ENCODE measurements at regions not wholly inside any gene's neighbourhood (a gene's known extent, or its start where the extent isn't known, plus 50 kb on each side); places are given as distances from the start of the nearest gene placed in this dataset.

DNA sequence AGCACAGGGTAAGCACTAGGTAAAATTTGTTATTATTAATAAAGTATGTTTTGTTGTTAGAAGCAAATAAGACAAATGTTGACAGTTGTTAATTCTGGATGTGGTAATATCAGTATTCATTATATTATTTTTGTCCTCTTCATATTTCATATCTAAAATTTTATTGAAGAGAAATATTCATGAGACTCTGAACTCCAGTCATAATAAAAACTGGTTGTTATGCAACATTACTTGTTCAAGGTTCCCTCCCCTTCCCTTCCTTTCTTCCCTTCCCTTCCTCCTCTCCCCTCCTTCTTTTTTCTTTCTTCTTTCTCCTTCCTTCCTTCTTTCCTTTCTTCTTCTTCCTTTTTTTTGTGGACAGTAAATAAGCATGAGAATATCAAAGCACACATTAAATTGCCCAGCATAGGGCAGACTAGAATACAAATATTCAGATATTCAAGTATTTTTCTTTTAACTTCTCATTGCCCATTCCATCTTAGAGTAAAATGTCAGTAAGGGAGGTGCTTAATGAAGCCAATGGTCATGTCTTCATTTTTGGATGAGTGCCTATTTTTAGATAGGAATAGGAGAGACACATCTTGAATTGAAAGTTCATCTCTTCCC is 245.0 kb downstream of the INHBA start:
- no peaks in the 10 kb centered on the region for H3K9me3 ChIP-seq (ENCODE audit: control insufficient read depth in 1 of 2, low read length in 2 of 2)
- H3K9ac ChIP-seq (ENCODE audit: low read depth in 1 of 2, low read length in 2 of 2): no peak overlapping the region
- no peak overlapping the region for H3K27ac ChIP-seq (ENCODE audit: low read depth, low read length)
- no peak overlapping the region for H3K4me3 ChIP-seq (ENCODE audit: low read depth in 1 of 2, low read length in 2 of 2)
- H3K27me3 ChIP-seq (ENCODE audit: control insufficient read depth in 1 of 2, insufficient read depth in 2 of 2, low read length in 2 of 2): no peaks in the 10 kb centered on the region
- no peaks in the 10 kb centered on the region for H3K4me1 ChIP-seq (ENCODE audit: control insufficient read depth in 1 of 2, insufficient read depth in 2 of 2, low read length in 2 of 2)
- H3K36me3 ChIP-seq (ENCODE audit: control insufficient read depth in 1 of 2, insufficient read depth in 2 of 2, low read length in 2 of 2): no peaks in the 10 kb centered on the region

DNA sequence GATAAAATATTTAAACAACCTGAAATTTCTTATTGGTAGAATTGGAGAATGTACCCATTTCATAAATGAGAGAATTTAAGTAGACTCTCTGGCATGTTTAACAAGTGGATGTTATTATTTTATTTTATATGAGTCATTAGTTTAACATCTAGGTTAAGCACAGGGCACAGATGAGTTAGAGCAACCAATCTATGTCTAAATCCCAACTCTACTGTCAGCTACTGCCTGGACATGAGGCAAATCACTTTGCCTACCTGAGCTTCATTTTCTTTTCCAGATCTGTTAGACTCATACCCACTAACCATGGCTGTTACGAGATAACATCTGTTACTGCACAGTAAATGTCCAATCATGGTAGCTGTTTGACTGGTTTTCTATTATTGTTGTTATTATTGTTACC is 251.1 kb downstream of the INHBA start:
- H3K27me3 ChIP-seq (ENCODE audit: control insufficient read depth in 1 of 2, insufficient read depth in 2 of 2, low read length in 2 of 2): no peaks in the 10 kb centered on the region
- H3K9ac ChIP-seq (ENCODE audit: low read depth in 1 of 2, low read length in 2 of 2): no peak overlapping the region
- H3K27ac ChIP-seq (ENCODE audit: low read depth, low read length): no peak overlapping the region
- no peak overlapping the region for H3K4me3 ChIP-seq (ENCODE audit: low read depth in 1 of 2, low read length in 2 of 2)
- no peaks in the 10 kb centered on the region for H3K4me1 ChIP-seq (ENCODE audit: control insufficient read depth in 1 of 2, insufficient read depth in 2 of 2, low read length in 2 of 2)
- no peaks in the 10 kb centered on the region for H3K36me3 ChIP-seq (ENCODE audit: control insufficient read depth in 1 of 2, insufficient read depth in 2 of 2, low read length in 2 of 2)
- no peaks in the 10 kb centered on the region for H3K9me3 ChIP-seq (ENCODE audit: control insufficient read depth in 1 of 2, low read length in 2 of 2)

DNA sequence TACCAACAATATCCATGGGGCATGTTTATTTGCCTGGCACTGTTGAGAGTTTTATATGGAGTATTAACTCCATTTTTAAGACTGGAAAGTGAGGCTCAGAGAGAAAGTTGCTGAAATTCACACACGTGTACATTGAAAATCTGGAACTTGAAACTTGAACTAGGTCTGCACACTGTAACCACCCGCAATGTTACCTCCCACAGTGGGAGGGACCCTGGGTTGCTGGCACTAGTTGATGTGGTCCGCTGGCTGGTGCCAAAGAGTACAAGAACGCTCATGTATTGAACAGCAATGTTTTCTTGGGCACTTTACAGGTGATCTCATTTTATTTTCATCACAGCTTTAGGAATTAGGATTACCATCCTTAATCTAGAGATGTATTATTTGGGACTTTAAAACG is 253.2 kb downstream of the INHBA start:
- H3K36me3 ChIP-seq (ENCODE audit: control insufficient read depth in 1 of 2, insufficient read depth in 2 of 2, low read length in 2 of 2): no peaks in the 10 kb centered on the region
- no peaks in the 10 kb centered on the region for H3K9me3 ChIP-seq (ENCODE audit: control insufficient read depth in 1 of 2, low read length in 2 of 2)
- H3K9ac ChIP-seq (ENCODE audit: low read depth in 1 of 2, low read length in 2 of 2): no peak overlapping the region
- no peaks in the 10 kb centered on the region for H3K4me1 ChIP-seq (ENCODE audit: control insufficient read depth in 1 of 2, insufficient read depth in 2 of 2, low read length in 2 of 2)
- H3K27me3 ChIP-seq (ENCODE audit: control insufficient read depth in 1 of 2, insufficient read depth in 2 of 2, low read length in 2 of 2): no peaks in the 10 kb centered on the region
- H3K27ac ChIP-seq (ENCODE audit: low read depth, low read length): no peak overlapping the region
- no peak overlapping the region for H3K4me3 ChIP-seq (ENCODE audit: low read depth in 1 of 2, low read length in 2 of 2)

DNA sequence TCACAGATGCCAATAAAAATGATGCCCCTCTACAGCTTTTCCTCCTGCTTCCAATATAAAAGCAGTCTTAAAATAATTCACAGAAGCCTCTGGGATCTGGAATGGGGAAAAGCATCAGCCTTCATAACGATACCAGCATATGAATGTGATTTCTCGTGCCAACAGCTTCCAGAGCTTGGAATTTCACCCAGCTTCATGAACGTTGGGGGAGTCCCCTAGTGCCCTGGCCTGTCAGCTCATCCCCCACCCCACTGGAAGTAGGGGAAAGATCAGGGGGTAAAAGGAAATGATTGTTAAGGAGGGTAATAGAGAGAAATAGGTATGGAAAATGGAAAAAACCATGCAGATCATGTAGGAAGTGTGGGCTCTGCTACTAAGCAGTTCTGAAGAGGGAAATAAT is 253.6 kb downstream of the INHBA start:
- Histone ChIP-seq H3K27me3 (ENCODE audit: control insufficient read depth in 1 of 2, insufficient read depth in 2 of 2, low read length in 2 of 2) (no peaks in the 10 kb centered on the region), H3K36me3 (ENCODE audit: control insufficient read depth in 1 of 2, insufficient read depth in 2 of 2, low read length in 2 of 2) (no peaks in the 10 kb centered on the region), H3K9ac (ENCODE audit: low read depth in 1 of 2, low read length in 2 of 2) (no peak overlapping the region), H3K4me1 (ENCODE audit: control insufficient read depth in 1 of 2, insufficient read depth in 2 of 2, low read length in 2 of 2) (no peaks in the 10 kb centered on the region), H3K4me3 (ENCODE audit: low read depth in 1 of 2, low read length in 2 of 2) (no peak overlapping the region), H3K27ac (ENCODE audit: low read depth, low read length) (no peak overlapping the region), H3K9me3 (ENCODE audit: control insufficient read depth in 1 of 2, low read length in 2 of 2) (no peaks in the 10 kb centered on the region)

DNA sequence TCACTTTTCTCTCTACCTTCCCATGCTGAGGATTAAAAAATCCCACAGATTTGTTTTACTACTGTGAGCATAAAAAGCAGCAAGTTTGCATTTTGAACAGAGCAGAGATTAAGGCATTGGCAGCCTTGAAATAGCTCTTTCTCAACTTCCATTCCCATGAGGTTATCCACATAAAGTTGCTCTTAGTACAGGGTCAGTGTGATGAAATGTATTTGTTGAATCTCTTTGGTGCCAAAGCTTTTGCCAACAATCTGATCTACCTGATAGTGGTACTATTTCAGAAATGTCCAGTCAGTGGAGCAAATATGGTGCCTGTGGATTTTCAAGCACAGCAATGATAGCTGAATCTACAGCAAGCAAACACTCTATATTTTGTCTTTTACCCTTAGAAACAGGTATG is 254.8 kb downstream of the INHBA start:
- Histone ChIP-seq H3K4me1 (ENCODE audit: control insufficient read depth in 1 of 2, insufficient read depth in 2 of 2, low read length in 2 of 2) (no peaks in the 10 kb centered on the region), H3K4me3 (ENCODE audit: low read depth in 1 of 2, low read length in 2 of 2) (no peak overlapping the region), H3K27ac (ENCODE audit: low read depth, low read length) (no peak overlapping the region), H3K36me3 (ENCODE audit: control insufficient read depth in 1 of 2, insufficient read depth in 2 of 2, low read length in 2 of 2) (no peaks in the 10 kb centered on the region), H3K9me3 (ENCODE audit: control insufficient read depth in 1 of 2, low read length in 2 of 2) (no peaks in the 10 kb centered on the region), H3K9ac (ENCODE audit: low read depth in 1 of 2, low read length in 2 of 2) (no peak overlapping the region), H3K27me3 (ENCODE audit: control insufficient read depth in 1 of 2, insufficient read depth in 2 of 2, low read length in 2 of 2) (no peaks in the 10 kb centered on the region)

DNA sequence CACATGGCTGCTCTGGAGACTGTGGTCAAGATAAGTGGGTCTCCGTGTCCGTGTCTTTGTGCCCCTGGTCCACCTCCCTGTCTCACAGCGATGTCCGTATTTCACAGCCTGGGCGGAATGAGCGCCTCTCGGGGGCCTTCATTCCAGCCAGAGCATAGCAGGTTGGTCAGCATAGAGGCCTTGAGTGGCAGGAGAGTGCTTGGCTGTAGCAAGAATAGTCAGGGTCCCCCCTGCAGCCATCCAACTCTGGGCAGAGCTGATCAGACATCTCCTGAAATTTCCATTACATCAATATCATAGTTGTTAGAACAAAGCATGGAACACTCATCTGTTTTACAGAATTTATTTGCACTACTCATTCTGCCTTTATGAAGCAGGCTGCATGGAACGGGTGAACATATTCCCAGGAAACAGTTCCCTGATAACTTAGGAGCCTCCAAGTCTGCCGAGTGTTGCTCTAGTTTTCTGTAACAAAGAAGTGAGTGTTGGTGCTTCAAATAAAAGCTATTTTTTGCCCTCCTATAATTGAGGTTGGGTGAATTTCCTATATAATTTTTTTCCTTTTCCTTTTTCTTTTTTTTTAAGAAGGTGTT is 255.3 kb downstream of the INHBA start:
- Histone ChIP-seq H3K4me3 (ENCODE audit: low read depth in 1 of 2, low read length in 2 of 2) (no peak overlapping the region), H3K4me1 (ENCODE audit: control insufficient read depth in 1 of 2, insufficient read depth in 2 of 2, low read length in 2 of 2) (no peaks in the 10 kb centered on the region), H3K27ac (ENCODE audit: low read depth, low read length) (no peak overlapping the region), H3K9ac (ENCODE audit: low read depth in 1 of 2, low read length in 2 of 2) (no peak overlapping the region), H3K27me3 (ENCODE audit: control insufficient read depth in 1 of 2, insufficient read depth in 2 of 2, low read length in 2 of 2) (no peaks in the 10 kb centered on the region), H3K9me3 (ENCODE audit: control insufficient read depth in 1 of 2, low read length in 2 of 2) (no peaks in the 10 kb centered on the region), H3K36me3 (ENCODE audit: control insufficient read depth in 1 of 2, insufficient read depth in 2 of 2, low read length in 2 of 2) (no peaks in the 10 kb centered on the region)

DNA sequence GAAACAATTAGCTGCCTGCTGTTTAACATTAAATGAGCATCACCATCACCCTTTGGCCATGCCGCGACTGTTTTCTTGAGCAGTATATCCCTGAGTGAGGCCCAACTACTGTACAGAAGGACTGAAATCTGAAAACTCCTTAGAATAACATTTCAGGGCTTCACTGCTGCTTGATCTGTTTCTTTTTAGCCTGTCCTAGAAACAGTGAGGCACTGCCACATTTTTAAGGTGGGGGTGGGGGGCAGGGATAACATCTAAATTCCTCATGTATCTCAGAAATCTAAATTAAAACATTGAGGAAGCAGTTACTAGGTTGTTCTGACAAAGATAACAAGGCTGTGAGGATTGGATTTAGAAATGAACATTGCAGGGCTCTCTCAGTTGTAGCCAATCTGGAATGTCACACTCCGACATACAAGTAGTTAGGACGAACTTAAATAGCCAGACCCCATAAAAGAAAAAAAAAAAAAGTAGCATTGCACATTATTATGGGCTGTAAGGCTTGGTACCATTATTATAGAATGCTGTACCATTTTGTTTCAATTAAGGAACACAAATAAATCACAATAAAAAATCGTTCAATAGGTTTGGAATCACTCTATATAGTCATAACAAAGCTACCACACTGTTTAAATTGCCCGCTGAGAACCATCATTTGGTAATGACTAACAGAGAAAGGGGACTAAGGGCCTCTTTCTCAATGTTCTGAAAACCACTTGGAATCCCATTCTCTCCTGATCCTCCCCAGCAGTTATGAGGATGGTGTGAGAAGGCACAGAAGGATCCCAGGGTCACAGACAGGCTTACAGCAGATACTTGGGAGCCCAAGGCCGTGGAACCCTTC is 256.1 kb downstream of the INHBA start:
- Histone ChIP-seq H3K9ac (ENCODE audit: low read depth in 1 of 2, low read length in 2 of 2) (no peak overlapping the region), H3K36me3 (ENCODE audit: control insufficient read depth in 1 of 2, insufficient read depth in 2 of 2, low read length in 2 of 2) (no peaks in the 10 kb centered on the region), H3K27me3 (ENCODE audit: control insufficient read depth in 1 of 2, insufficient read depth in 2 of 2, low read length in 2 of 2) (no peaks in the 10 kb centered on the region), H3K4me1 (ENCODE audit: control insufficient read depth in 1 of 2, insufficient read depth in 2 of 2, low read length in 2 of 2) (no peaks in the 10 kb centered on the region), H3K27ac (ENCODE audit: low read depth, low read length) (no peak overlapping the region), H3K4me3 (ENCODE audit: low read depth in 1 of 2, low read length in 2 of 2) (no peak overlapping the region), H3K9me3 (ENCODE audit: control insufficient read depth in 1 of 2, low read length in 2 of 2) (no peaks in the 10 kb centered on the region)

DNA sequence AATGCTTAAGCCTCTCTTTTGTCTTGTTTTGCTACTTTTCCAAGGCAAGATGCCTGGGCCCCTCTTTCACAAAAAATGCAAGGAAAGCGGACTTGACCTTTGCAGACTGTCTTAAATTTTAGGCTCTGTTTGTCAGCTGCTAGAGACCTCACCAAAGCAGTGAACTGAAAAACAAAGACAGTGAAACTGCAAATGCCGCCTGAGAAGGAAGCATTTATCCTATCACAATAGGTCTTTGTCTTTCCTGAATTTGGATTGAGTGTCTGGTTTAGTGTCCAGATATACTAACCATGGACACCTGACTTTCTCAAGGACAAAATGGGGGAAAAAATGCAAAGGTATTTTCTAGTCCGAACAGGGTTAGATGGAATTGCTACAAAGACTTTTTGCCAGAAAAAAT is 256.9 kb downstream of the INHBA start:
- no peaks in the 10 kb centered on the region for H3K36me3 ChIP-seq (ENCODE audit: control insufficient read depth in 1 of 2, insufficient read depth in 2 of 2, low read length in 2 of 2)
- H3K9ac ChIP-seq (ENCODE audit: low read depth in 1 of 2, low read length in 2 of 2): no peak overlapping the region
- H3K9me3 ChIP-seq (ENCODE audit: control insufficient read depth in 1 of 2, low read length in 2 of 2): no peaks in the 10 kb centered on the region
- H3K27ac ChIP-seq (ENCODE audit: low read depth, low read length): no peak overlapping the region
- no peak overlapping the region for H3K4me3 ChIP-seq (ENCODE audit: low read depth in 1 of 2, low read length in 2 of 2)
- no peaks in the 10 kb centered on the region for H3K27me3 ChIP-seq (ENCODE audit: control insufficient read depth in 1 of 2, insufficient read depth in 2 of 2, low read length in 2 of 2)
- H3K4me1 ChIP-seq (ENCODE audit: control insufficient read depth in 1 of 2, insufficient read depth in 2 of 2, low read length in 2 of 2): no peaks in the 10 kb centered on the region

DNA sequence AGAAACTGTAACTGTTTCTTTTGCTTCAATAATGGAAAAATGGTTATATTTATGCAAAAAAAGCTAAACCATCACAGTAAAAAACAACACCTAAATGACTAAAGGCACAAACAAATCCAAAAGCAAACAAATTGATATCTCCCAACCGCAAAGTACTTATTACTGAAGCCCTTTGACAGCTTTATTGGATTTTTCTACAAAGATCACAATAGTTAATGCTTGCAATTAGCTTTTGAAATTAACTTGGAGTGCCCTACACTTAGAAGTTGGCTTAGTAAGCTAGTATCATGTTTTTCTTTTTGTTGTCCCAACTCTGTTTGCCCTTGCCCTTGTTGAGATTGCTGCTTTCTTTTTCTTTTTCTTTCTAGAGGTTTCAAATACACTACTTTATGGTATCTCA is 257.5 kb downstream of the INHBA start:
- Histone ChIP-seq H3K9ac (ENCODE audit: low read depth in 1 of 2, low read length in 2 of 2) (no peak overlapping the region), H3K36me3 (ENCODE audit: control insufficient read depth in 1 of 2, insufficient read depth in 2 of 2, low read length in 2 of 2) (no peaks in the 10 kb centered on the region), H3K9me3 (ENCODE audit: control insufficient read depth in 1 of 2, low read length in 2 of 2) (no peaks in the 10 kb centered on the region), H3K4me3 (ENCODE audit: low read depth in 1 of 2, low read length in 2 of 2) (no peak overlapping the region), H3K4me1 (ENCODE audit: control insufficient read depth in 1 of 2, insufficient read depth in 2 of 2, low read length in 2 of 2) (no peaks in the 10 kb centered on the region), H3K27ac (ENCODE audit: low read depth, low read length) (no peak overlapping the region), H3K27me3 (ENCODE audit: control insufficient read depth in 1 of 2, insufficient read depth in 2 of 2, low read length in 2 of 2) (no peaks in the 10 kb centered on the region)

DNA sequence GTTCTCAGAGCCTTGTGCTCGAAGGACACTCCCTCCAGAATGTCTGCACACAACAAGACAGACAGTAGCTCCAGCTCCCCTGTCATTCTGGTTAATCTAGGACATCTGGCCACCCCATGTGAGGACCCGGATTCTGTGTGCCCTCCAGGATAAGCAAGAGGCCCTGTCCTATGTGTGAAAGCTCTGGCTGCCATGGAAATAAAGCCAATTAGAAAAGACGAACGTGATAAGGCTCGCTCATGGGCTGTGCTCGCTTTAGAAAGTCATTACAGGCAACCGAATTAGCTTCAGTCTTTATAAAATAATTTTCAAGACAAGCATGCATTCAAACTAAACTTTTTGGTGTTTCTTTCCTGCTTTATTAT is 263.4 kb downstream of the INHBA start:
- Histone ChIP-seq H3K4me3 (ENCODE audit: low read depth in 1 of 2, low read length in 2 of 2) (no peak overlapping the region), H3K9ac (ENCODE audit: low read depth in 1 of 2, low read length in 2 of 2) (no peak overlapping the region)

More for the DNA sequence above, 263.4 kb downstream of the INHBA start:
- Histone ChIP-seq H3K9me3 (ENCODE audit: control insufficient read depth in 1 of 2, low read length in 2 of 2) (peaks cover 0 to 8% of the 10 kb centered on the region in 2 donors), H3K27ac (ENCODE audit: low read depth, low read length) (no peak overlapping the region), H3K27me3 (ENCODE audit: control insufficient read depth in 1 of 2, insufficient read depth in 2 of 2, low read length in 2 of 2) (no peaks in the 10 kb centered on the region), H3K36me3 (ENCODE audit: control insufficient read depth in 1 of 2, insufficient read depth in 2 of 2, low read length in 2 of 2) (no peaks in the 10 kb centered on the region), H3K4me1 (ENCODE audit: control insufficient read depth in 1 of 2, insufficient read depth in 2 of 2, low read length in 2 of 2) (no peaks in the 10 kb centered on the region)

Measured in duodenal mucosa (tissue), 2 donors.